ENCODE measurements at regions not wholly inside any gene's neighbourhood (a gene's known extent, or its start where the extent isn't known, plus 50 kb on each side); places are given as distances from the start of the nearest gene placed in this dataset.
"Not testable (repeated sequence)": the region's sequence is repeated elsewhere in the genome, so short reads cannot be mapped to it uniquely, and the experiment has no call there.

DNA sequence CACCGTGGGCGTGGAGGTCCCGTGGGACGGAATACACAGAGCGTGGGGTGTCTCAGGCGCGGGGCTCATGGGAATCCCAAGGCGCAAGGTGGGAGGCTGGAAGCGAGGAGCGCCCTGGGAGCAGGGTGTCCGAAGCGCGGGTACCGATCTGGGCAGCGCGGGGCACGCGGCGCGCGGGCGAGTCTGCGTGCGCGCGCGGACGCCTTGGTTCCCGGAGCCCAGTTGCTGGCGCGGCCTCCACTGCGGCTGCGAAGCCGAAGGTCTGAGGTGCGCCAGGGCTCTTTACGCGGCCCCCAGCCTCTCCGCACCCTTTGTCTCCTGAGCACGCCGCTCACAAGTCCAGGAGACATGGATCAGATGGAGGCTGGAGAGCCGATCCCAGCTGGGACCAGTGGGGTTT, 118.5 kb downstream of the CRLF3 start:
- H3K4me2 ChIP-seq (ENCODE audit: low read depth, low read length); H3K27ac ChIP-seq (ENCODE audit: low read length); H3K36me3 ChIP-seq (replicated peaks; ENCODE audit: insufficient read depth, low read length); H3K9me3 ChIP-seq (replicated peaks; ENCODE audit: insufficient read depth, low read length); H3K9ac ChIP-seq (ENCODE audit: low read length); H2AFZ ChIP-seq (ENCODE audit: low read length); H3K4me1 ChIP-seq (ENCODE audit: low read length); H3K9me2 ChIP-seq (replicated peaks; ENCODE audit: insufficient read depth, low read length); H3K27me3 ChIP-seq (replicated peaks; ENCODE audit: insufficient read depth, low read length); H3F3A ChIP-seq (ENCODE audit: insufficient read depth, low read length); DNase-seq; H3K4me3 ChIP-seq (ENCODE audit: low read length); H4K20me1 ChIP-seq (ENCODE audit: insufficient read depth, low read length): not testable (repeated sequence)
- H3K79me2 ChIP-seq (ENCODE audit: low read length), result peaks cover 15% of the 10 kb centered on the region

DNA sequence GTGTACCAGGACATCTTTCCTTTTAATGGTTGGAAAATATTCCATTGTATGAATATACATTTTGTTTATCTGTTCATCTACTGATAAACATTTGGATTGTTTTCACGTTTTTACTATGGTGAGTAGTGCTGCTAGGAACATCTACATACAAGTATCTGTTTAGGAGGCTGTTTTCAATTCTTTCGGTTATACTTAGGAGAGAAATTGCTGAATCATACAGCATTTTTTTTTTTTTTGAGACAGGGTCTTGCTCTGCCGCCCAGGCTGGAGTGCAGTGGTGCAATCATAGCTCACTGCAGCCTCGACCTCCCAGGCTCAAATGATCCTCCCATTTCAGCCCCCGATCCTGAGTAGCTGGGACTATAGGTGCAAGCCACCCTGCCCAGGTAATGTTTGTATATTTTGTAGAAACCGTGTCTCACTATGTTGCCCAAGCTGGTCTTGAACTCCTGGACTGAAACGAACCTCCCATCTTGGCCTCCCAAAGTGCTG, 122.9 kb downstream of the CRLF3 start:
- no peak overlapping the region for H3K4me3 ChIP-seq (ENCODE audit: low read length)
- H4K20me1 ChIP-seq (ENCODE audit: insufficient read depth, low read length), result no peaks in the 10 kb centered on the region
- no peak overlapping the region for H3K9ac ChIP-seq (ENCODE audit: low read length)
- no peaks in the 10 kb centered on the region for H3F3A ChIP-seq (ENCODE audit: insufficient read depth, low read length)
- H2AFZ ChIP-seq (ENCODE audit: low read length), result no peak overlapping the region
- H3K27me3 ChIP-seq (replicated peaks; ENCODE audit: insufficient read depth, low read length), result no peaks in the 10 kb centered on the region
- no peak for TF ChIP-seq CTCF (IDR thresholded peaks at IDR 0.05; ENCODE audit: low read length)
- no peak for TF ChIP-seq EZH2 (optimal IDR thresholded peaks at IDR 0.05; ENCODE audit: low read depth, low read length)
- TF ChIP-seq EZH2phosphoT487 (IDR thresholded peaks at IDR 0.05; ENCODE audit: low read length), result no peak
- no peaks in the 10 kb centered on the region for H3K79me2 ChIP-seq (ENCODE audit: low read length)
- H3K36me3 ChIP-seq (replicated peaks; ENCODE audit: insufficient read depth, low read length), result no peaks in the 10 kb centered on the region
- H3K27ac ChIP-seq (ENCODE audit: low read length), result no peak overlapping the region
- H3K9me3 ChIP-seq (replicated peaks; ENCODE audit: insufficient read depth, low read length), result no peaks in the 10 kb centered on the region
- DNase-seq, result no peak
- H3K9me2 ChIP-seq (replicated peaks; ENCODE audit: insufficient read depth, low read length), result no peaks in the 10 kb centered on the region
- no peak overlapping the region for H3K4me2 ChIP-seq (ENCODE audit: low read depth, low read length)
- no peaks in the 10 kb centered on the region for H3K4me1 ChIP-seq (ENCODE audit: low read length)

DNA sequence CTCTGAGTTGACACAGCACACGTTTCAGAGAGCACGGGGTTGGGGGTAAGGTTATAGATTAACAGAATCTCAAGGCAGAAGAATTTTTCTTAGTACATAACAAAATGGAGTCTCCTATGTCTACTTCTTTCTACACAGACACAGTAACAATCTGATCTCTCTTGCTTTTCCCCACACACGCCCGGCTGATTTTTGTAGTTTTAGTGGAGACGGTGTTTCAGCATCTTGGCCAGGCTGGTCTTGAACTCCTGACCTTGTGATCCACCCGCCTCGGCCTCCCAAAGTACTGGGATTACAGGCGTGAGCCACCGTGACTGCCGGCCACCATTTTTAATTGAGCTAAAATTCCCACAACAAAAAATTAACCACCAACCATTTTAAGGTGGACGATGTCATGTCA, 123.7 kb downstream of the CRLF3 start:
- not testable (repeated sequence) for H2AFZ ChIP-seq (ENCODE audit: low read length); H3K79me2 ChIP-seq (ENCODE audit: low read length); H3K4me3 ChIP-seq (ENCODE audit: low read length); H3F3A ChIP-seq (ENCODE audit: insufficient read depth, low read length); H3K9ac ChIP-seq (ENCODE audit: low read length); DNase-seq; H3K9me3 ChIP-seq (replicated peaks; ENCODE audit: insufficient read depth, low read length); H3K27me3 ChIP-seq (replicated peaks; ENCODE audit: insufficient read depth, low read length); H4K20me1 ChIP-seq (ENCODE audit: insufficient read depth, low read length); H3K4me1 ChIP-seq (ENCODE audit: low read length); H3K27ac ChIP-seq (ENCODE audit: low read length); H3K9me2 ChIP-seq (replicated peaks; ENCODE audit: insufficient read depth, low read length); H3K36me3 ChIP-seq (replicated peaks; ENCODE audit: insufficient read depth, low read length); H3K4me2 ChIP-seq (ENCODE audit: low read depth, low read length)

- not testable (repeated sequence) for H3K9me2 ChIP-seq (replicated peaks; ENCODE audit: insufficient read depth, low read length); H3K36me3 ChIP-seq (replicated peaks; ENCODE audit: insufficient read depth, low read length); H3K79me2 ChIP-seq (ENCODE audit: low read length); H3K4me1 ChIP-seq (ENCODE audit: low read length); H3K9me3 ChIP-seq (replicated peaks; ENCODE audit: insufficient read depth, low read length); H4K20me1 ChIP-seq (ENCODE audit: insufficient read depth, low read length); H3K27me3 ChIP-seq (replicated peaks; ENCODE audit: insufficient read depth, low read length); H3F3A ChIP-seq (ENCODE audit: insufficient read depth, low read length); H3K27ac ChIP-seq (ENCODE audit: low read length)
- peak overlapping the region; percentile 66 for H3K4me3 ChIP-seq (ENCODE audit: low read length)
- DNase-seq, result peak; percentile 78
- H2AFZ ChIP-seq (ENCODE audit: low read length), result peak overlapping the region; percentile 83
- TF ChIP-seq CTCF (IDR thresholded peaks at IDR 0.05; ENCODE audit: low read length), result peak; percentile 73
- H3K4me2 ChIP-seq (ENCODE audit: low read depth, low read length), result peak overlapping the region; percentile 50; the same call in 1 of the 2 replicates
- H3K9ac ChIP-seq (ENCODE audit: low read length), result peak overlapping the region; percentile 20; the same call in 1 of the 2 replicates
Measured at GRCh38 chr17:30697619-30698460, 126.7 kb downstream of the CRLF3 start.

Data from MM.1S (cell line).